Inflammatory macrophage (primary cell): ENCODE measurements at regions not wholly inside any gene's neighbourhood (a gene's known extent, or its start where the extent isn't known, plus 50 kb on each side); places are given as distances from the start of the nearest gene placed in this dataset.
A peak's percentile ranks its signal among the peaks of the same experiment; 100 is the strongest.
"Not testable (repeated sequence)": the region's sequence is repeated elsewhere in the genome, so short reads cannot be mapped to it uniquely, and the experiment has no call there.

Experiments
- DNase-seq, 2 donors: peaks; one replicate each; pipeline ENCODE4 v3.0.0-alpha.2; 2020 to 2022

DNA sequence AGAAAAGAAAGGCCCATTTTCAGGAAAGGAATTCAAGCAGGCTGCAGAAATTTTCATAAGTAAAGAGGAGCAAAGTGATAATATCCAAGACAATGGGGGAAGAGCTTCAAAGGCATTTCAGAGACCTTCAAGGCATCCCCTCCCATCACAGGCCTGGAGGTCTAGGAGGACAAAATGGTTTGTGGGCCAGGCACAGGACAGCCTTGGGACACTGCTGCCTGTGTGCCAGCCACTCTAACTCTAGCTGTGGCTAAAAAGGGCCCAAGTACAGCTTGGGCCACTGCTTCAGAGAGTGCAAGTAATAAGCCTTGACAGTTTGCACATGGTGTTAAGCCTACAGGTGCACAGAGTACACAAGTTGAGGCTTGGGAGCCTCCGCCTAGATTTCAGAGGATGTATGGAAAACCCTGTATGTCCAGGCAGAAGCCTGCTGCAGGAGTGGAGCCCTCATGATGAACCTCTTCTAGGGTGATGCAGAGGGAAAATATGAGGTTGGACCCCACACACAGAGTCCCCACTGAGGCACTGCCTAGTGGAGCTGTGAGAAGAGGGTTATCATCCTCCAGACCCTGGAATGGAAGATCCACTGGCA lies 51.8 kb upstream of the ZSWIM5 start:
- DNase-seq, result no peak

DNA sequence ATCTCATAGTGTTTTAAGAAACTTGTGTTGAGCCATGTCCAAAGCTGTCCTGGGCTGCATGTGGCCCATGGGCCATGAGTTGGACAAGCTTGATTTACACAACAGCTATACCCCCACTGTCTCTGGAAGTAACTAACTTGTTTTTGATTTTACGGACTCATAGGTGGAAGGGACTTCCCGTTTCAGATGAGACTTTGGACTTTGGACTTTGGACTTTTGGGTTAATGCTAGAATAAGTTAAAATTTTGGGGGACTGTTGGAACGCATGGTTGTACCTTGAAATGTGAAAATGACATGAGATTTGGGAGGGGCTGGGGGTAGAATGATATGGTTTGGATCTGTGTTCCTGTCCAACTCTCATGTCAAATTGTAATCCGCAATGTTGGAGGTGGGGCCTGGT lies 52.6 kb upstream of the ZSWIM5 start:
- DNase-seq, result no peak

DNA sequence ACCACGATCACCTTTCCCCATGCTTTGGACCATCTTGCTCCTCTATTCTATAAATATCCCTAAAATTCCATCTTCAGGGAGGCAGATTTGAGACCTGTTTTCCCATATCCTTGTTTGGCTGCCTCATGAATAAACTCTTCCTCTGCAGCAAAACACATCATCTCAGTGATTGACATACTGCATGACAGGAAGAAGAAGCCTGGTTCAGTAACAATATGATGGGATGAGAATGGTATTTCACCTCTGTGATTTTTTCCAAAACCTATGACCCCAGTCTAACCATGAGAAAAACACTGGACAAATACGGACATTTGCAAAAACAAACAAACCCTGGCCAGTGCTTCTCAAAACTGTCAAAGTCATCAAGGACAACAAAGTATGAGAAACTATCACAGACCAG lies 53.8 kb upstream of the ZSWIM5 start:
- no peak for DNase-seq

DNA sequence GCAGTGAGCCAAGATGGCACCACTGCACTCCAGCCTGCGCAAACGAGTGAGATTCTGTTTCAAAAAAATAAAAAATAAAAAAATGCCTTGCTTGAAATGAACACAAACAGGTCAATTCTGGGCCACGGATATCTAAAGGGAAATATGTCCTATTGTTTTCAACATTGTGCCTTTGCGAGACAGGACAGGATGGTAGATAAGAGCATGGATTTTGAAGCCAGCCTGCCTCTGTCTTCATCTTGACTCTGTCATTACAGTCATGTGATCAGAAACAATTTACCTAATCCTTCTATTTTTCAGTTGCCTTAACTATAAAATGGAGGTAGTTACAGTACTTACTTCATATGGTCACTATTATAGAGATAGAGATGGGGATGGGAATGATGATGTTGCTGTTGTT lies 56.7 kb upstream of the ZSWIM5 start:
- no peak for DNase-seq

DNA sequence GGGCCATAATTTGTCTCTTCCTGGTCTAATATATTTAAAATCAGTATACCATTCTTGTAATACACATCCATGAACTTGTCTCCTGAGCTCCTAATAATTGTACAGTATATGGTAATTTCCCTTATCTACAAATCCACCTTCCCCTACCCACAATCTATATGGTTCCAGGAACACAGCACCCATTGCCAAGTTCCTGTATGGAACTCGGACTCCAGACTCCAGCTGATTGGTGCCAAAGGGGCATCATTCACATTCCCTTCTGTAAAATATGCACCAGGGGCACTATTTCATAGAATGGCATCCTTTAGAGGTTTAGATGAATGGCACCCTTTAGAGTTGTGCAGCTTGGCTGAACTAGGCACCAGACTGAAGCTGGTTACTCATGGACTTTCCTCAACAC lies 58.8 kb upstream of the ZSWIM5 start:
- DNase-seq, result no peak

DNA sequence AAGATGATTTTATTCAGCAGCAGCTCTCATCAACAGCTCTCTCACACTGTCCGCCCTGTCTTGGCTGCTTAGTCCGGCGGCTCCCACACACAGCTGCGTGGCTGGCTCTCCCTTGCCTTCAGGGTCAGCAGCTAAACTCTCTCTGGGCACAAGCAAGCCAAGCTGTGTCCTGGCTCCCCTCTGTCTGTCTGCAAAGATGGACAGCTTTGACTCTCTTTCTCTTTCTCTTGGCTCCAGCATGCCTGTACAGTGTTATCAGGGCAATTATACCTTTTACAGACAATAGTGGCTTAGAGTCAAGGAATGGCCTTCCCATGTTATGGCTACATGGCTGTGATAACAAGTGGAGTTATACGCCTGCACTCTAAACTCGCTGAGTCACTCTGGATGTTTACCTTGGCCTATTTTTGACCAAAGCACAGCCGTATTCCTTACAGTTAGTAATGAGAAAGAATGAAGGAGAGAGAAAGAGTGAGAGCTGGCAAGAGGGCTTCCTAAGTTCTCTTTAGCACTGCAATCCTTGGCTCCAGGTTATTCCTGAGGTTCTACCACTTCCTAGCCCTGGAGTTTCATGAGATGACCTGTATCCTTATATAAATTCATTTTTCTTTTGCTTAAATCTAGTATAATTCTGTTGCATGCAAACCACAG lies 59.9 kb upstream of the ZSWIM5 start:
- DNase-seq, result no peak

DNA sequence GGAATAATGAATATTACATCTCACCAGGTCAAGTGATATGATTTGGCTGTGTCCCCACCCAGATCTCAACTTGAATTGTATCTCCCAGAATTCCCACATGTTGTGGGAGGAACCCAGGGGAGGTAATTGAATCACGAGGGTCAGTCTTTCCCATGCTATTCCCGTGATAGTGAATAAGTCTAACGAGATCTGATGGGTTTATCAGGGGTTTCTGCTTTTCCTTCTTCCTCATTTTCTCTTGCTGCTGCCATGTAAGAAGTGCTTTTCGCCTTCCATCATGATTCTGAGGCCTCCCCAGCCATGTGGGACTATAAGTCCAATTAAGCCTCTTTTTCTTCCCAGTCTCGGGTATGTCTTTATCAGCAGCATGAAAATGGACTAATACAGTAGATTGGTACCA lies 58.4 kb upstream of the HPDL start:
- not testable (repeated sequence) for DNase-seq

DNA sequence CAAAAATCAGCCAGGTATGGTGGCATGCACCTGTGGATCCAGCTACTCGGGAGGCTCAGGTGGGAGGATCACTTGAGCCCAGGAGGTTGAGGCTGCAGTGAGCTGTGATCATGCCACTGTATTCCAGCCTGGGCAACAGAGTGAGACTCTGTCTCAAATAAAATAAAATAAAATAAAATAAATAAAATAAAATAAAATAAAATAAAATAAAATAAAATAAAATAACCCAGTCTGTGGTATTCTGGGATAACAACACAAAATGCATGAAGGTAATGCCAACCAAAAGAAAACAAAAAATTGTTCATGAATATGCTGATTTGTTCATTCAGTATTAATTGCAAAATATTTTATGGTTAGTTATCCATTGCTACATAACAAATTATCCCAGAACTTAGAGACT lies 54.4 kb upstream of the HPDL start:
- not testable (repeated sequence) for DNase-seq

DNA sequence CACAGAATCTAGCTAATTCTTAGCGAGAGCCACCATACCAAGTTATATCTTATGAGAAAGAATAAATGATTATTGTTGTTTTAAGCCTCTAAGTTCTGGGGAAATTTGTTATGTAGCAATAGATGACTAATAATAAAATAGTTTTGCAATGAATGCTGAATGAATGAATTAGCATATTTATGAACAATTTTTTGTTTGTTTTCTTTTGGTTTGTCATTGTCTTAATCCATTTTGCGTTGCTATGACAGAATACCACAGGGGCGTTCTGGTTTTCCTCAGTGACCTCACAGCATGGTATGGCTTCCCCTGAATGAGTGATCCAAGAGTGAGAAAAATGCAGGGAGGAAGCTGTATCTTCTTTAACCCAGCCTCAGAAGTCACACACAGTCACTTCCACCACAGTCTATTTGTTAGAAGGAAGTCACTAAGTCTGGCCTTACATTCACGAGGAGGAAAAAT lies 53.8 kb upstream of the HPDL start:
- DNase-seq, result peak; percentile 42 to 76

DNA sequence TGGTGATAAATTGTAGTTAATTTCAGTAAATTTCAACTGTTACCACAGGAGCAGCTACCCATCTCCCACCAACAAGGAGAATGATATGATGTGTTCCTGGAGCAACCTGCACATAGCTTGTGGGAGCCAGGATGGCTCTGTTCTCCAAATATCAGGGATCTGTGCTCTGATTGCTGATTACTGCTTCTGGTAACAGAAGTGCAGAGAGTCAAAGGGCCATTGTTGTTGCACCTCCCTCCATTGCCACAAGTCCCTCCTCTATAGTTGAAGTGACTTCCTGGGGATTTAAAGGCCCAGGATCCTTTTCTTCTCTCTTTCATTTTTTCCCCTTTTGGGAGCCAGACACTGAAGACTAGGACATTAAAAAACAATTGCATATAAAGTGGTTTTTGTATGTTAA lies 51.6 kb upstream of the HPDL start:
- DNase-seq, result peak in 1 of 2 donors; percentile 23
